ENCODE measurements at regions not wholly inside any gene's neighbourhood (a gene's known extent, or its start where the extent isn't known, plus 50 kb on each side); places are given as distances from the start of the nearest gene placed in this dataset.
"Not testable (repeated sequence)": the region's sequence is repeated elsewhere in the genome, so short reads cannot be mapped to it uniquely, and the experiment has no call there.

GRCh38 chr5:66234241-66234640, 90.1 kb downstream of the SREK1 start:
- no peak for DNase-seq

GRCh38 chr5:66238435-66238834, 94.3 kb downstream of the SREK1 start:
- no peak for DNase-seq

GRCh38 chr5:66239034-66239433, 94.9 kb downstream of the SREK1 start:
- DNase-seq = no peak

GRCh38 chr5:66241136-66241825, 97.2 kb downstream of the SREK1 start:
- DNase-seq = no peak

- no peak for DNase-seq
These were observed 98.1 kb downstream of the SREK1 start for GRCh38 chr5:66242050-66242715.

GRCh38 chr5:66246608-66247007, 102.5 kb downstream of the SREK1 start:
- DNase-seq = no peak

- DNase-seq = no peak
These were observed 103.3 kb downstream of the SREK1 start for GRCh38 chr5:66247176-66247960.

GRCh38 chr5:66248874-66249273, 104.8 kb downstream of the SREK1 start:
- no peak for DNase-seq

- no peak for DNase-seq
These were observed 105.8 kb downstream of the SREK1 start for GRCh38 chr5:66249920-66250319.

- no peak for DNase-seq
These were observed 108.7 kb downstream of the SREK1 start for GRCh38 chr5:66252849-66253248.

- no peak for DNase-seq
These were observed 111.6 kb downstream of the SREK1 start for GRCh38 chr5:66255714-66256113.

- no peak for DNase-seq
These were observed 129.0 kb downstream of the SREK1 start for GRCh38 chr5:66273121-66273520.

- DNase-seq = no peak
These were observed 132.9 kb downstream of the SREK1 start for GRCh38 chr5:66276986-66277385.

GRCh38 chr5:66277981-66278380, 133.9 kb downstream of the SREK1 start:
- no peak for DNase-seq

GRCh38 chr5:66281294-66281693, 137.2 kb downstream of the SREK1 start:
- DNase-seq = no peak

GRCh38 chr5:66284588-66285342, 140.7 kb downstream of the SREK1 start:
- DNase-seq = no peak

GRCh38 chr5:66285343-66285922, 141.3 kb downstream of the SREK1 start:
- no peak for DNase-seq

- no peak for DNase-seq
These were observed 147.7 kb downstream of the SREK1 start for GRCh38 chr5:66291771-66292170.

- not testable (repeated sequence) for DNase-seq
These were observed 149.8 kb downstream of the SREK1 start for GRCh38 chr5:66293851-66294250.

GRCh38 chr5:66299463-66299862, 155.4 kb downstream of the SREK1 start:
- DNase-seq = no peak

GRCh38 chr5:66302344-66302743, 158.2 kb downstream of the SREK1 start:
- no peak for DNase-seq

GRCh38 chr5:66306105-66306843, 162.2 kb downstream of the SREK1 start:
- DNase-seq = no peak

All from stimulated activated CD4-positive, alpha-beta T cell treated with anti-CD3 and anti-CD28 coated beads, Interleukin-4, amount 100 ng/mL, for 1 hour (primary cell).